ENCODE measurements at regions not wholly inside any gene's neighbourhood (a gene's known extent, or its start where the extent isn't known, plus 50 kb on each side); places are given as distances from the start of the nearest gene placed in this dataset.

GRCh38 chr11:15745266-15745665 is 611.1 kb downstream of the SOX6 start:
- DNase-seq = no peak

GRCh38 chr11:15747671-15748070 is 608.7 kb downstream of the SOX6 start:
- no peak for DNase-seq

GRCh38 chr11:15748132-15748531 is 608.2 kb downstream of the SOX6 start:
- no peak for DNase-seq

- no peak for DNase-seq
These were observed 607.6 kb downstream of the SOX6 start for GRCh38 chr11:15748741-15749140.

- no peak for DNase-seq
These were observed 605.6 kb downstream of the SOX6 start for GRCh38 chr11:15750535-15751308.

- no peak for DNase-seq
These were observed 602.1 kb downstream of the SOX6 start for GRCh38 chr11:15754221-15754620.

- DNase-seq = no peak
These were observed 599.2 kb downstream of the SOX6 start for GRCh38 chr11:15757048-15757698.

GRCh38 chr11:15758857-15759465 is 597.4 kb downstream of the SOX6 start:
- DNase-seq = no peak

GRCh38 chr11:15761235-15761634 is 595.1 kb downstream of the SOX6 start:
- no peak for DNase-seq

GRCh38 chr11:15764326-15764725 is 592.0 kb downstream of the SOX6 start:
- no peak for DNase-seq

GRCh38 chr11:15764948-15765347 is 591.4 kb downstream of the SOX6 start:
- no peak for DNase-seq

- no peak for DNase-seq
These were observed 590.8 kb downstream of the SOX6 start for GRCh38 chr11:15765530-15765929.

GRCh38 chr11:15768321-15768720 is 588.0 kb downstream of the SOX6 start:
- DNase-seq = no peak

- no peak for DNase-seq
These were observed 587.1 kb downstream of the SOX6 start for GRCh38 chr11:15769203-15769602.

- DNase-seq = peak; percentile 9 to 56
These were observed 585.4 kb downstream of the SOX6 start for GRCh38 chr11:15770798-15771414.

GRCh38 chr11:15772547-15772946 is 583.8 kb downstream of the SOX6 start:
- DNase-seq = no peak

- no peak for DNase-seq
These were observed 583.4 kb downstream of the SOX6 start for GRCh38 chr11:15772981-15773380.

- DNase-seq = no peak
These were observed 582.6 kb downstream of the SOX6 start for GRCh38 chr11:15773476-15774387.

GRCh38 chr11:15774388-15774939 is 581.9 kb downstream of the SOX6 start:
- no peak for DNase-seq

- no peak for DNase-seq
These were observed 581.3 kb downstream of the SOX6 start for GRCh38 chr11:15775015-15775541.

- no peak for DNase-seq
These were observed 580.5 kb downstream of the SOX6 start for GRCh38 chr11:15775797-15776196.

GRCh38 chr11:15776366-15776765 is 580.0 kb downstream of the SOX6 start:
- DNase-seq = no peak

Data from NCI-H446 (cell line).